GM23248 (cell line): ENCODE measurements at regions not wholly inside any gene's neighbourhood (a gene's known extent, or its start where the extent isn't known, plus 50 kb on each side); places are given as distances from the start of the nearest gene placed in this dataset.

ENCODE experiments used
- EZH2 ChIP-seq: fragments of 200-600 bp; sonication (generic); IDR thresholded peaks from 2 replicates; pipeline ENCODE4 v1.6.1; 2018; ENCODE audit warnings: antibody characterized with exemption, mild to moderate bottlenecking; ENCODE audit not compliant: insufficient read depth, poor library complexity, severe bottlenecking
- EZH2phosphoT487 ChIP-seq: fragments of 200-600 bp; sonication (generic); IDR thresholded peaks from 2 replicates; pipeline ENCODE4 v1.6.1; 2018; ENCODE audit warnings: antibody characterized with exemption, moderate library complexity, mild to moderate bottlenecking, low read depth; ENCODE audit not compliant: insufficient read depth

DNA sequence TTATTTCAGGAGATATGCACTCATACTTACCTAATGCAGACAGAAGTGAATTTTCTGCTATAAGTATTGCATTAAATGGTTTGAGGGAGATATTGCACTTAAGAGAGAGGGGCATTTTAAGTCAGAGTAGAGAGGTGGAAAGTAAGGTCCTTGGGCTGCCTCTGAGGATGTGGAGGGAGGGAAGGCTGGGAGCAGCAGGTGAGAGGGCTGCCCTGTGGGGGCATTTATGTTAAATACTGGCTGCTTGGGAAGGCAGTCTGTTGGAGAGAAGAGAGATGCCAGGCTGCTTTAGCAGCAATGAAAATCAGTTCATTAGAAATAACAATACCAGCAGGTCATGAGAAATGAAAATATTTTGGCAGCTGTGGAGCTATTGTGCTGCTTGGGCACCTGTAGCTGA, 576.2 kb upstream of the HS6ST1 start:
- no peak for TF ChIP-seq EZH2
- no peak for TF ChIP-seq EZH2phosphoT487
